ENCODE measurements at regions not wholly inside any gene's neighbourhood (a gene's known extent, or its start where the extent isn't known, plus 50 kb on each side); places are given as distances from the start of the nearest gene placed in this dataset.

- no peak for DNase-seq
Observed at GRCh38 chr10:128725531-128725930, 599.3 kb upstream of the MKI67 start.

- DNase-seq: no peak
Observed at GRCh38 chr10:128727114-128727513, 600.9 kb upstream of the MKI67 start.

GRCh38 chr10:128729910-128730420 is 603.7 kb upstream of the MKI67 start:
- DNase-seq: no peak

- no peak for DNase-seq
Observed at GRCh38 chr10:128730922-128731321, 604.7 kb upstream of the MKI67 start.

- no peak for DNase-seq
Observed at GRCh38 chr10:128734161-128734560, 607.9 kb upstream of the MKI67 start.

- DNase-seq: no peak
Observed at GRCh38 chr10:128734734-128735133, 608.5 kb upstream of the MKI67 start.

GRCh38 chr10:128735996-128736395 is 609.8 kb upstream of the MKI67 start:
- no peak for DNase-seq

GRCh38 chr10:128738386-128738915 is 612.2 kb upstream of the MKI67 start:
- no peak for DNase-seq

GRCh38 chr10:128739930-128740329 is 613.7 kb upstream of the MKI67 start:
- DNase-seq: no peak

- no peak for DNase-seq
Observed at GRCh38 chr10:128741180-128741579, 615.0 kb upstream of the MKI67 start.

GRCh38 chr10:128741680-128742079 is 615.5 kb upstream of the MKI67 start:
- no peak for DNase-seq

GRCh38 chr10:128744092-128744491 is 617.9 kb upstream of the MKI67 start:
- no peak for DNase-seq

GRCh38 chr10:128744811-128745305 is 618.6 kb upstream of the MKI67 start:
- DNase-seq: no peak

- no peak for DNase-seq
Observed at GRCh38 chr10:128747582-128748346, 621.5 kb upstream of the MKI67 start.

GRCh38 chr10:128751284-128751683 is 625.1 kb upstream of the MKI67 start:
- DNase-seq: no peak

GRCh38 chr10:128751851-128752250 is 625.6 kb upstream of the MKI67 start:
- no peak for DNase-seq

- no peak for DNase-seq
Observed at GRCh38 chr10:128759174-128759573, 633.0 kb upstream of the MKI67 start.

- DNase-seq: no peak
Observed at GRCh38 chr10:128763588-128763987, 637.4 kb upstream of the MKI67 start.

GRCh38 chr10:128764190-128764589 is 638.0 kb upstream of the MKI67 start:
- DNase-seq: no peak

- DNase-seq: no peak
Observed at GRCh38 chr10:128766915-128767314, 640.7 kb upstream of the MKI67 start.

- DNase-seq: no peak
Observed at GRCh38 chr10:128774979-128775378, 648.8 kb upstream of the MKI67 start.

- DNase-seq: no peak
Observed at GRCh38 chr10:128775743-128776142, 649.5 kb upstream of the MKI67 start.

GRCh38 chr10:128776673-128777252 is 650.5 kb upstream of the MKI67 start:
- no peak for DNase-seq

GRCh38 chr10:128777342-128777741 is 651.1 kb upstream of the MKI67 start:
- no peak for DNase-seq

All from stimulated activated CD4-positive, alpha-beta T cell treated with anti-CD3 and anti-CD28 coated beads, Interleukin-4, amount 100 ng/mL, for 1 hour (primary cell).